ENCODE measurements at regions not wholly inside any gene's neighbourhood (a gene's known extent, or its start where the extent isn't known, plus 50 kb on each side); places are given as distances from the start of the nearest gene placed in this dataset.
"Not testable (repeated sequence)": the region's sequence is repeated elsewhere in the genome, so short reads cannot be mapped to it uniquely, and the experiment has no call there.

- no peak for DNase-seq
- Histone ChIP-seq H3K27ac (no peak overlapping the region), H3K4me1 (no peaks in the 10 kb centered on the region), H3K27me3 (no peaks in the 10 kb centered on the region), H3K36me3 (no peaks in the 10 kb centered on the region), H3K9me3 (no peaks in the 10 kb centered on the region), H3K4me3 (no peak overlapping the region)
- TF ChIP-seq POLR2A (IDR thresholded peaks at IDR 0.05) (no peak), CTCF (IDR thresholded peaks at IDR 0.05) (no peak)
- intact Hi-C loops (cut with DNase I): no loop called here
Measured at GRCh38 chr11:81190546-81190945, 1543.1 kb downstream of the FAM181B start.

DNA sequence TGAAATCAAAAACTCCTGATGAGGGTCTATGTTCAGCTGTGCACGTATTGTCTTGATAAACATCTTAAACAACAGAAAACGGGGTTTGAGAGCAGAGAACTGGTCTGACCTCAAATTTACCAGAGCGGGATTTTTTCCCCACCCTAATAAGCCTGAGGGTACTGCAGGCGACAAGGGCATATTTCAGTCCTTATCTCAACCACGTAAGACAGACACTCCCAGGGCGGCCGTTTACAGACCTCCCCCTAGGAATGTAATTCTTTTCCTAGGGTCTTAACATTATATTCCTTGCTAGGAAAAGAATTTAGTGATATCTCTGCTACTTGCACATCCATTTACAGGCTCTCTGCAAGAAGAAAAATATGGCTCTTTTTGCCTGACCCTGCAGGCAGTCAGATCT lies 1546.6 kb downstream of the FAM181B start:
- H3K27ac ChIP-seq; H3K36me3 ChIP-seq; H3K4me3 ChIP-seq; intact Hi-C loops (cut with DNase I); H3K4me1 ChIP-seq; DNase-seq; H3K27me3 ChIP-seq; H3K9me3 ChIP-seq: not testable (repeated sequence)
- WGBS, 2 donors: 67 to 81% methylated on average over 7 of the region's 7 CpGs

- H3K4me3 ChIP-seq: no peak overlapping the region
- H3K9me3 ChIP-seq: no peaks in the 10 kb centered on the region
- H3K27me3 ChIP-seq: no peaks in the 10 kb centered on the region
- intact Hi-C loops (cut with DNase I): no loop called here
- H3K36me3 ChIP-seq: no peaks in the 10 kb centered on the region
- WGBS, 2 donors: 53 to 64% methylated on average over 3 of the region's 3 CpGs
- H3K27ac ChIP-seq: no peak overlapping the region
- DNase-seq: no peak
- TF ChIP-seq POLR2A (IDR thresholded peaks at IDR 0.05) (no peak), CTCF (IDR thresholded peaks at IDR 0.05) (no peak)
- no peaks in the 10 kb centered on the region for H3K4me1 ChIP-seq
Measured at GRCh38 chr11:81174646-81175330, 1558.9 kb downstream of the FAM181B start.

- Histone ChIP-seq H3K4me3 (no peak overlapping the region), H3K4me1 (no peaks in the 10 kb centered on the region), H3K36me3 (no peaks in the 10 kb centered on the region), H3K27ac (no peak overlapping the region), H3K27me3 (no peaks in the 10 kb centered on the region), H3K9me3 (no peaks in the 10 kb centered on the region)
- TF ChIP-seq CTCF (IDR thresholded peaks at IDR 0.05) (no peak), POLR2A (IDR thresholded peaks at IDR 0.05) (no peak)
- intact Hi-C loops (cut with DNase I): no loop called here
- no peak for DNase-seq
- WGBS, 2 donors: 38 to 54% methylated on average over 1 of the region's 1 CpG
Measured at GRCh38 chr11:81165164-81165563, 1568.5 kb downstream of the FAM181B start.

- intact Hi-C loops (cut with DNase I): no loop called here
- Histone ChIP-seq H3K4me1 (no peaks in the 10 kb centered on the region), H3K27me3 (no peaks in the 10 kb centered on the region), H3K36me3 (no peaks in the 10 kb centered on the region), H3K27ac (no peak overlapping the region), H3K9me3 (no peaks in the 10 kb centered on the region), H3K4me3 (no peak overlapping the region)
- 72 to 73% methylated on average over 3 of the region's 3 CpGs for WGBS, 2 donors
- TF ChIP-seq CTCF (IDR thresholded peaks at IDR 0.05): no peak
- TF ChIP-seq POLR2A (IDR thresholded peaks at IDR 0.05): no peak
- DNase-seq: no peak
Measured at GRCh38 chr11:81159900-81160299, 1573.8 kb downstream of the FAM181B start.

DNA sequence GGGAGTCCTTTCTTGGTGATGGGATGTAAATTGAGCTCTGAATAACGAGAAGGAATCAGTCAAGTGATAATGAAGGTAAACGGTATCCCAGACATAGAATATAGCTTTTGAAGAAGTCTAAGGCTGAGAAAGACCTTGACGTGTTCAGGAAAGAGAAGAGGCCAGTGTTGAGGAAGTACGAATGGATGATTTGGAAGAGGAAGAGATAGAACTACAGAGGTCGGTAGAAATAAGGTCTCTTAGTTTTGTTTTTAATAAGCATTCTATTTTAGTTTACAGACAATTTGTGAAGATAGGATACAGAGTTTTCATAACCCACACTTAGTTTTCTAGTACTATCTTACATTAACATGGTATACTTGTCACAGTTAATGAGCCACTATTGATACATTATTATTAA lies 1598.1 kb downstream of the FAM181B start:
- Histone ChIP-seq H3K27ac (no peak overlapping the region), H3K4me1 (no peaks in the 10 kb centered on the region), H3K4me3 (no peak overlapping the region), H3K27me3 (no peaks in the 10 kb centered on the region), H3K36me3 (no peaks in the 10 kb centered on the region), H3K9me3 (no peaks in the 10 kb centered on the region)
- no peak for DNase-seq
- TF ChIP-seq POLR2A (IDR thresholded peaks at IDR 0.05): no peak
- no peak for TF ChIP-seq CTCF (IDR thresholded peaks at IDR 0.05)
- 58 to 75% methylated on average over 5 of the region's 5 CpGs for WGBS, 2 donors
- intact Hi-C loops (cut with DNase I): no loop called here
